Activated CD8-positive, alpha-beta memory T cell treated with anti-CD3 and anti-CD28 coated beads, Interleukin-2, amount 10 ng/mL, durations not matched to agents 7 days and 5 days (primary cell): ENCODE measurements at regions not wholly inside any gene's neighbourhood (a gene's known extent, or its start where the extent isn't known, plus 50 kb on each side); places are given as distances from the start of the nearest gene placed in this dataset.
A peak's percentile ranks its signal among the peaks of the same experiment; 100 is the strongest.

Experiments used
- ATAC-seq: fragments of 150-1000 bp; cut with Tn5 transposase; one replicate; pipeline ENCODE4 v1.10.0; 2021; ENCODE audit warnings: moderate library complexity
- CTCF ChIA-PET: fragments of 350-600 bp; sonication (Branson Sonifier 250); formaldehyde crosslinking; loops from one replicate; lab custom pipeline; 2021; ENCODE audit warnings: antibody characterized with exemption; lab: Charles Lee
- DNase-seq: peaks from one replicate; pipeline ENCODE4 v3.0.0-alpha.2; 2020
- H3K27ac Mint-ChIP-seq: one replicate; pipeline ENCODE4 v1.8.0; 2021; ENCODE audit warnings: mild to moderate bottlenecking, mixed read lengths
- H3K27me3 Mint-ChIP-seq: one replicate; pipeline ENCODE4 v1.8.0; 2021; ENCODE audit warnings: mixed read lengths
- H3K36me3 Mint-ChIP-seq: one replicate; pipeline ENCODE4 v1.8.0; 2021; ENCODE audit warnings: mild to moderate bottlenecking, mixed read lengths
- H3K4me1 Mint-ChIP-seq: one replicate; pipeline ENCODE4 v1.8.0; 2021; ENCODE audit warnings: mixed read lengths
- H3K4me3 Mint-ChIP-seq: one replicate; pipeline ENCODE4 v1.8.0; 2021; ENCODE audit warnings: mild to moderate bottlenecking, moderate library complexity, mixed read lengths
- H3K9me3 Mint-ChIP-seq: one replicate; pipeline ENCODE4 v1.8.0; 2022; ENCODE audit warnings: low read depth, mixed read lengths

DNA sequence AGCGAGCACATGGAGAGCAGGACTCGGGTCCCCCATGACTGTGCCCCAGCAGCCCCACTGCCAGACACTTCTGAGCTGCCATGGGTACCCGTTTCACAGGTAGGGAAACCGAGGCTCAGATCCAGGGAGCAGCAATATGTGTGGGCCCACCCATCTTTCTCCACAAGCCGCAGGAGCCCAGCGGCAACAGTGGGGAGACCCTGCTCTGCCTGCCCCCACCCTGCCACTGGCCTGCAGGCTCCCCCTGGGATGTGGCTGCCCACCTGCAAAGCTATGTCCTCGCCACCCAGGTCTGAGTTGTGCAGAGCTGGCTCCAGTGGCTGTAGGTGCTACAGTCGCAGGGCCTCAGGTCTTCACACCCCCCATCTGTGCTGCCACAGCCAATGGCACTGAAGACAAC is 50.6 kb upstream of the C1QTNF9B start:
- CTCF ChIA-PET, result no interaction called here
- Mint-ChIP-seq H3K36me3 (no peaks in the 10 kb centered on the region), H3K27ac (no peak overlapping the region), H3K4me3 (no peak overlapping the region), H3K4me1 (no peaks in the 10 kb centered on the region), H3K9me3 (no peaks in the 10 kb centered on the region), H3K27me3 (peaks cover 28% of the 10 kb centered on the region)
- ATAC-seq, result no peak
- no peak for DNase-seq

DNA sequence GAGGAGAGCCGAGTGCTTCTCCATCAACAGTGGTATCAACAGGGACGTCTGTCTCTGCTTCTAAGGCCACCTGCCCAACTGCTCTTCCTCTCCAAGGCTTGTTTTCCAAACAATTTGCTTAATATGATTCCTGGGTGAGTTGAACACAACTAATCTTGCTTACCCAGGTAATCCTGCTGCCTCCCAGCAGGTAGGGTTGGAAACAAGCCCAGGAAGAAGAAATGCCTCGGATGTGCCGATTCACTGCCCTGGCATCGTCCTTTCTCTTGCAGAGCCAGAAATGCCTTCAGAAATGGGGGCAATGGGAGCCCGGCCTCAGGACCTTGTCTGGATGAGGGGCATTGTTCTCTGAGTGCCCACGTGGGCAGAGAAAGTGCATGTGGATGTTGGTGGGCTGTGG is 51.9 kb upstream of the C1QTNF9B start:
- Mint-ChIP-seq H3K9me3 (no peaks in the 10 kb centered on the region), H3K4me1 (no peaks in the 10 kb centered on the region), H3K4me3 (no peak overlapping the region), H3K27me3 (peaks cover 17% of the 10 kb centered on the region), H3K36me3 (no peaks in the 10 kb centered on the region), H3K27ac (no peak overlapping the region)
- DNase-seq (no peak), ATAC-seq (no peak)
- CTCF ChIA-PET, result interaction anchor here (1.8 kb wide), 1 partner anchor 12 kb away, joined by 7 read pairs; no protein-coding TSS in a partner anchor

GRCh38 chr13:23949736-23950135 is 52.4 kb upstream of the C1QTNF9B start:
- no peak overlapping the region for H3K27ac Mint-ChIP-seq
- no peak for ATAC-seq
- DNase-seq, result no peak
- no peaks in the 10 kb centered on the region for H3K4me1 Mint-ChIP-seq
- no peaks in the 10 kb centered on the region for H3K9me3 Mint-ChIP-seq
- H3K27me3 Mint-ChIP-seq, result peaks cover 17% of the 10 kb centered on the region
- H3K4me3 Mint-ChIP-seq, result no peak overlapping the region
- H3K36me3 Mint-ChIP-seq, result no peaks in the 10 kb centered on the region
- CTCF ChIA-PET, result interaction anchor here (1.8 kb wide), 1 partner anchor 12 kb away, joined by 7 read pairs; no protein-coding TSS in a partner anchor

GRCh38 chr13:23950736-23951510 is 53.6 kb upstream of the C1QTNF9B start:
- H3K27me3 Mint-ChIP-seq, result peaks cover 17% of the 10 kb centered on the region
- H3K4me3 Mint-ChIP-seq, result no peak overlapping the region
- CTCF ChIA-PET, result interaction anchor here (1.0 to 1.8 kb wide), 3 partner anchors 10 kb away, joined by 3 to 7 read pairs (median 5); no protein-coding TSS in a partner anchor
- H3K27ac Mint-ChIP-seq, result no peak overlapping the region
- H3K9me3 Mint-ChIP-seq, result no peaks in the 10 kb centered on the region
- no peaks in the 10 kb centered on the region for H3K36me3 Mint-ChIP-seq
- peaks cover 10% of the 10 kb centered on the region for H3K4me1 Mint-ChIP-seq
- ATAC-seq (no peak), DNase-seq (no peak)

GRCh38 chr13:23952796-23953195 is 55.5 kb upstream of the C1QTNF9B start:
- DNase-seq (no peak), ATAC-seq (no peak)
- Mint-ChIP-seq H3K27me3 (peaks cover 10% of the 10 kb centered on the region), H3K9me3 (no peaks in the 10 kb centered on the region), H3K27ac (no peak overlapping the region), H3K4me3 (no peak overlapping the region), H3K4me1 (peaks cover 15% of the 10 kb centered on the region), H3K36me3 (no peaks in the 10 kb centered on the region)
- CTCF ChIA-PET, result interaction anchor here (1.5 to 1.8 kb wide), 2 partner anchors 8 to 10 kb away, joined by 5 to 7 read pairs; no protein-coding TSS in a partner anchor

DNA sequence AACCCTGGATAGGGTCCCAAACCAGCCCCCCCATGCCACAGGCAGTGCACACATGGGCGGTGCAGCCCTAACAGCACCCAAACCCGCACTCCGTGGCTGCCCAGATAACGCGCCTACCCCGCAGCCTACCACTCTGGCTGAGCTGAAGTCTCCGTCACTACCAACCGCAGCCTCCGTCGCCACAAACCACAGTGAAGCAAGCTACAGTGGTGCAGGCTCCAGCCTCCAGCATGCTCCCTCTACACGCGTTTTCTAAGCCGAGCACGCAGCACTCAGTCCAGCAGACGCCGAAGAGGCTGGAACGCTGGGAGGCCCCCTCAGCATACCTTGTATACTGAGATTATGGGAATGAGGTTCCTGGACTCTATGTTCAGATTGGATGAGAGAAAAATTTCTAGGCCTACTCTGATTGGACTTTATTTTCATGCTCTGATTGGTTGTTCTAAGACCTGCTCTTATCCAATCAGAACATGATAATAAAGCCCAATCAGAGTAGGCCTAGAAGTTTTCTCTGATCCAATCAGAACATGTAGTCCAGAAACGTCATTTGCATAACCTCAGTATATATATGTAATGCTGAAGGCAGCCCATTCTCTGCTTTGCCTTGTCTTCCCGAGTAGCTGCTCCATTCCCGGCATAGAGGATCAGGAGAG is 56.7 kb upstream of the C1QTNF9B start:
- Mint-ChIP-seq H3K9me3 (no peaks in the 10 kb centered on the region), H3K27me3 (peaks cover 10% of the 10 kb centered on the region), H3K36me3 (no peaks in the 10 kb centered on the region), H3K4me3 (no peak overlapping the region), H3K27ac (no peak overlapping the region), H3K4me1 (peaks cover 15% of the 10 kb centered on the region)
- CTCF ChIA-PET, result interaction anchor here (1.8 kb wide), 1 partner anchor 9 kb away, joined by 7 read pairs; no protein-coding TSS in a partner anchor
- ATAC-seq (no peak), DNase-seq (no peak)

- Mint-ChIP-seq H3K27me3 (peaks cover 10% of the 10 kb centered on the region), H3K4me3 (no peak overlapping the region), H3K27ac (no peak overlapping the region), H3K4me1 (peaks cover 15% of the 10 kb centered on the region), H3K9me3 (no peaks in the 10 kb centered on the region), H3K36me3 (no peaks in the 10 kb centered on the region)
- DNase-seq (no peak), ATAC-seq (no peak)
- CTCF ChIA-PET, result no interaction called here
Observed at GRCh38 chr13:23955064-23955463, 57.8 kb upstream of the C1QTNF9B start.

GRCh38 chr13:23956106-23956505 is 58.8 kb upstream of the C1QTNF9B start:
- DNase-seq (peak; percentile 58), ATAC-seq (peak; percentile 60)
- peaks cover 10% of the 10 kb centered on the region for H3K27me3 Mint-ChIP-seq
- CTCF ChIA-PET, result interaction anchor here (0.6 to 1.4 kb wide), 3 partner anchors 14 to 273 kb away, joined by 3 to 4 read pairs (median 3); no protein-coding TSS in a partner anchor
- H3K4me1 Mint-ChIP-seq, result peaks cover 19% of the 10 kb centered on the region
- no peaks in the 10 kb centered on the region for H3K36me3 Mint-ChIP-seq
- no peak overlapping the region for H3K4me3 Mint-ChIP-seq
- H3K9me3 Mint-ChIP-seq, result no peaks in the 10 kb centered on the region
- H3K27ac Mint-ChIP-seq, result no peak overlapping the region

DNA sequence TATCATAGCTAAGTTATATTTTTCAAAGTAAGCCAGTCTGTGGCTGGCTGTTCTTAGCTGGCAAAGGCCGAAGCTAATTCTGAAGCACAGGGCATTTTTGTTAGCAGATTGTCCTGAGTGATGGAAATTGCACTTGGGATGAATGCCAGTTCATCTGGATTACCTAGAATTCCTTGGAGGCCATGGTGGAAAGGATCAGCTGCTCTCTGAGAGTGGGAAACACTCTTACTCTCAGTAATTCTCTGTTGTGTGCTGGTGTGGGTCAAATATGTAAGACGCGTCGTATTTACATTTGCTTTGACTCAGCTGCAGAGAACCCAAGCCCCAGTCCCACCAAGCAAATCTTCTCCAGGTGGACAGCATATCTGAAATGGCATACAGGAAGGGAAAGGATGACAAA is 60.7 kb upstream of the C1QTNF9B start:
- no peak for ATAC-seq
- H3K36me3 Mint-ChIP-seq, result no peaks in the 10 kb centered on the region
- CTCF ChIA-PET, result interaction anchor here (1.1 to 2.2 kb wide), 3 partner anchors 16 to 38 kb away, joined by 3 to 8 read pairs (median 4); no protein-coding TSS in a partner anchor
- DNase-seq, result no peak
- peaks cover 10% of the 10 kb centered on the region for H3K27me3 Mint-ChIP-seq
- H3K9me3 Mint-ChIP-seq, result no peaks in the 10 kb centered on the region
- no peak overlapping the region for H3K27ac Mint-ChIP-seq
- no peak overlapping the region for H3K4me3 Mint-ChIP-seq
- H3K4me1 Mint-ChIP-seq, result peaks cover 22% of the 10 kb centered on the region

DNA sequence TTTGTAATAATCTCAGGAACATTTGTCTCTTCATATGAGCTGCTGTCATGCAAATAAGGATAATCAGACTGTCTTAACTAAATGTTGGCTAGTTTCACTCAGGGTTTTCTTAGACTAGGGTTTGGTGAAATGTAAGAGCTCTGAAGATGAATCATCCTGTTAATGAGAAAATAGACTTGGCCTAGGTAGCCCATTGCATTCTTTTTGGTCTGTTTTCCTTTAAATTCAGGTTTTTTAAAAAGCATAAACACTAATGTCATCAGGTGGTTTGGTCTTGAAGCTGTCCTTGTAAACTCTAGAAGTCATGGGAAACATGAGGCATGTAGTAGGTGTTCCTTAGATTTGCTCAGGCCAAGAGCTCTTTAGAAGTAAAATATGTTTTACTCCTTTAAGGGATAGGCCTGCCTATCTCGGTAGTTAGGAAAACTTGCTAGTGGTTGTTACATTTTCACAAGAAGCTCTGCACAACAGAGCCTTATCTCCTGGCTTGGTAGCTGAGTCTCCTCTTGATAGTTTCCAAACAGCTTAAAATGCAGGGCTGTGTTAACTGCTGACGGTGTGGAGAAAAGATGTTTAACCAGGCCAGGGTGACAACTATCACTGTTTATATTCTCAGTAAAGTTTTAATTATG is 62.0 kb upstream of the C1QTNF9B start:
- no peaks in the 10 kb centered on the region for H3K9me3 Mint-ChIP-seq
- H3K27ac Mint-ChIP-seq, result no peak overlapping the region
- H3K4me3 Mint-ChIP-seq, result no peak overlapping the region
- no peaks in the 10 kb centered on the region for H3K36me3 Mint-ChIP-seq
- no peak for DNase-seq
- ATAC-seq, result no peak
- peaks cover 35% of the 10 kb centered on the region for H3K4me1 Mint-ChIP-seq
- CTCF ChIA-PET, result interaction anchor here (1.1 to 1.3 kb wide), 5 partner anchors 9 to 271 kb away, joined by 3 to 4 read pairs (median 4); no protein-coding TSS in a partner anchor
- peaks cover 10% of the 10 kb centered on the region for H3K27me3 Mint-ChIP-seq

DNA sequence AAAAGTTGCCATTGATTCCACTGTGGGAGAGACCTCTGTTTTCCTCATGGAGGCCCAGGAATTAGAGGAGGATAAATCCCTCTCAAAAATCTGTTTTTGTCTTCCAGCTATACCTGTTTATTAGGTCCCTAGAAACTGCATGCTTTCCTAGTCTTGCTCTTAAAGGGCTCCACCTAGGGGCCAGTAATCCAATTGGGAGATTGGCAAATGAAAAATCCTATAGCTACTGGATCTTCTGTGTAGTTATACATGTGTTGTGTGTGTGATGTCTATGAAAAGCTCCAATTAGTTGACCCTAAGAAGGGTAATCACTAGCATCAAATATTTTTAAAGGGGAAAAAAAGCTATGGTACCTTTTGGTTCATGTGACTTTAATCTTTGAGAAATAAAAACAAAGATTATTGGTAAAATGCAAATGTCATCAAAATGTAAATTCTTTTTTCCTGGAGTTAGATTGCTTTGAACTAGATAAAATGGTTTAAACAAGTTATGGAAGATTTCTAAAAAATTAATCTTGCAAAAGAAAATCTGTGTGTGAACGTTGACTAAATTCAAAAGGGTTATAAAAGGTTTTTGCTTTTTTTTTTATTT is 63.4 kb upstream of the C1QTNF9B start:
- peaks cover 4% of the 10 kb centered on the region for H3K27me3 Mint-ChIP-seq
- no peak overlapping the region for H3K27ac Mint-ChIP-seq
- CTCF ChIA-PET, result interaction anchor here (0.7 to 2.7 kb wide), 22 partner anchors 9 to 308 kb away, joined by 3 to 25 read pairs (median 3); partner anchors contain the start of gene MIPEP
- ATAC-seq (no peak), DNase-seq (no peak)
- H3K4me3 Mint-ChIP-seq, result no peak overlapping the region
- H3K36me3 Mint-ChIP-seq, result no peaks in the 10 kb centered on the region
- no peaks in the 10 kb centered on the region for H3K9me3 Mint-ChIP-seq
- H3K4me1 Mint-ChIP-seq, result peaks cover 37% of the 10 kb centered on the region

DNA sequence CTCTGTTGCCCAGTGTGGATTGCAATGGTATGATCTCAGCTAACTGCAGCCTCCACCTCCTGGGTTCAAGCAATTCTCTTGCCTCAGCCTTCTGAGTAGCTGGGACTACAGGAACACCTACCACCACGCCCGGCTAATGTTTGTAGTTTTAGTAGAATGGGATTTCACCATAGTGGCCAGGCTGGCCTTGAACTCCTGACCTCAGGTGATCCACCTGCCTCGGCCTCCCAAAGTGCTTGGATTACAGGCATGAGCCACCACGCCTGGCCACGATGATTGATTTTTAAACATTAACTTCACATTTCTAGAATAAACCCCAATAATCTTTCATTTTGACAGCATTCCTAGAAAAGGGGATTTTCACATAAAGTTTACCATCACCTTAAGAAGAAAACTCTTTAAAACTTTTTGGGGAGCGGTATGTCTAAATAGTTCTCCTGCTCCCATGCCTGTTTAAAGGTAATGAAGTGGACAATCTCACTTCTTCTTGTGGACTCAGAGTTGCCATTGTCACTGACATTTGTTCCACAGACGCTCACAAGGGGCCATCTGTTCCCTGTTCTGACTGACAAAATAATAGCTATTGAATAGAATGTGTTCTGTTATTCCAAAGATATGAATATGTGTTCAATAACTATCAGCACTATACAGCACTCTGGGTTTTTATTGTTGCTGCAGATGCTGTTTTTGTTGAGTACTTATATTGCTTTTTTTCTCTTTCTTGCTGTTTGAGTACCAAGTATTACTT is 66.1 kb upstream of the C1QTNF9B start:
- DNase-seq (no peak), ATAC-seq (peak; percentile 14)
- H3K4me1 Mint-ChIP-seq, result peaks cover 49% of the 10 kb centered on the region
- no peaks in the 10 kb centered on the region for H3K9me3 Mint-ChIP-seq
- no peaks in the 10 kb centered on the region for H3K27me3 Mint-ChIP-seq
- peak overlapping the region; percentile 84 for H3K27ac Mint-ChIP-seq
- no peaks in the 10 kb centered on the region for H3K36me3 Mint-ChIP-seq
- peak overlapping the region; percentile 18 for H3K4me3 Mint-ChIP-seq
- CTCF ChIA-PET, result interaction anchor here (0.9 to 2.2 kb wide), 5 partner anchors 10 to 265 kb away, joined by 3 to 7 read pairs (median 4); no protein-coding TSS in a partner anchor
